ENCODE measurements at regions not wholly inside any gene's neighbourhood (a gene's known extent, or its start where the extent isn't known, plus 50 kb on each side); places are given as distances from the start of the nearest gene placed in this dataset.

DNA sequence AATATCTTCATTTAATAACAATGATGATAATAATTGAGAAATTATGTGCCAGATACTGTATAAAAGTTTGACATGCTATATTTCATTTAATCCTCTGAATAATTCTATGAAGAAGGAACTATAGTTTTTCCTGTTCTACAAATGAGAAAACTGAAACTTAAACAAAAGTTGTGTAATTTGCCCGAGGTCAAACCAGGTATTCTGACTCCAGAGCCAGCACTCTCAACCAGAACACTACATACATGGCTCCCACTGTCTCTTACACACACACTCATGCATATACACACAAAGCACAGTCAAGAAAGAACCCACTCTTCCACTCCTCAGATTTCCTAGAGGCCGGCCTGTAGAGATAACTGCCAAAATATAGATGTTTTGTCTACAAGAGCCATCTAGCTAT is 374.0 kb upstream of the EMCN start:
- H3K79me2 ChIP-seq (ENCODE audit: insufficient read depth, low read length) = no peaks in the 10 kb centered on the region
- H3K27ac ChIP-seq (ENCODE audit: low read depth, low read length, poor library complexity, severe bottlenecking) = no peak overlapping the region
- no peaks in the 10 kb centered on the region for H4K20me1 ChIP-seq (ENCODE audit: insufficient read depth, low read length)
- no peaks in the 10 kb centered on the region for H3F3A ChIP-seq (ENCODE audit: insufficient read depth, low read length)
- no peaks in the 10 kb centered on the region for H3K9me3 ChIP-seq (ENCODE audit: low read length)
- H3K27me3 ChIP-seq (ENCODE audit: insufficient read depth, low read length) = no peaks in the 10 kb centered on the region
- no peaks in the 10 kb centered on the region for H3K36me3 ChIP-seq (ENCODE audit: insufficient read depth, low read length)
- H3K9me2 ChIP-seq (ENCODE audit: low read depth, low read length) = no peaks in the 10 kb centered on the region
- H3K4me3 ChIP-seq (ENCODE audit: low read depth, low read length, poor library complexity, severe bottlenecking) = no peak overlapping the region
- TF ChIP-seq EZH2 (IDR thresholded peaks at IDR 0.05; ENCODE audit: borderline replicate concordance, low read length) = no peak
- TF ChIP-seq, protein P1, sequence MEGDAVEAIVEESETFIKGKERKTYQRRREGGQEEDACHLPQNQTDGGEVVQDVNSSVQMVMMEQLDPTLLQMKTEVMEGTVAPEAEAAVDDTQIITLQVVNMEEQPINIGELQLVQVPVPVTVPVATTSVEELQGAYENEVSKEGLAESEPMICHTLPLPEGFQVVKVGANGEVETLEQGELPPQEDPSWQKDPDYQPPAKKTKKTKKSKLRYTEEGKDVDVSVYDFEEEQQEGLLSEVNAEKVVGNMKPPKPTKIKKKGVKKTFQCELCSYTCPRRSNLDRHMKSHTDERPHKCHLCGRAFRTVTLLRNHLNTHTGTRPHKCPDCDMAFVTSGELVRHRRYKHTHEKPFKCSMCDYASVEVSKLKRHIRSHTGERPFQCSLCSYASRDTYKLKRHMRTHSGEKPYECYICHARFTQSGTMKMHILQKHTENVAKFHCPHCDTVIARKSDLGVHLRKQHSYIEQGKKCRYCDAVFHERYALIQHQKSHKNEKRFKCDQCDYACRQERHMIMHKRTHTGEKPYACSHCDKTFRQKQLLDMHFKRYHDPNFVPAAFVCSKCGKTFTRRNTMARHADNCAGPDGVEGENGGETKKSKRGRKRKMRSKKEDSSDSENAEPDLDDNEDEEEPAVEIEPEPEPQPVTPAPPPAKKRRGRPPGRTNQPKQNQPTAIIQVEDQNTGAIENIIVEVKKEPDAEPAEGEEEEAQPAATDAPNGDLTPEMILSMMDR (IDR thresholded peaks at IDR 0.05; ENCODE audit: low read length) = no peak
- H2AFZ ChIP-seq (ENCODE audit: low read length) = no peak overlapping the region
- H3K4me1 ChIP-seq (ENCODE audit: insufficient read depth, low read length, severe bottlenecking) = peaks cover 5% of the 10 kb centered on the region
- H3K4me2 ChIP-seq (ENCODE audit: low read length) = no peak overlapping the region
- no peak overlapping the region for H3K9ac ChIP-seq (ENCODE audit: low read length)

DNA sequence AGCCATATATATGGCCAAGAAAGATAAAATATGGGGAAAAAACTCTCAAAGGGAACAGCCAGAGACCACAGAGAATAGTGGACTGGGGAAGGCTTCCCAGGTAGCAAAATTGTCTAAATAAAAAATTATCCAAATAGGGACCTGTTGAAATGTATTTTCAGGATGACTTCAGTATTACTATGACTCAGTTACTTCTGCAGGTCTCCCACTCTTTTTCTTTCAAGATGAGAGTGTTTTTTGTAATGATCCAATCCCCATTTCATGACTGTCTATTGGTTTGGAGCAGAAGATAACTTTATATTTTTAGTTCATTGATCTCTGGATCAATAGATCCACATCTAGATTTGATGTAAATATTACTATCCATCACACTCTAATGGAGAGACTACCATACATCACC is 372.1 kb upstream of the EMCN start:
- Histone ChIP-seq H3K27ac (ENCODE audit: low read depth, low read length, poor library complexity, severe bottlenecking) (no peak overlapping the region), H3K9ac (ENCODE audit: low read length) (no peak overlapping the region), H3K79me2 (ENCODE audit: insufficient read depth, low read length) (no peaks in the 10 kb centered on the region), H4K20me1 (ENCODE audit: insufficient read depth, low read length) (no peaks in the 10 kb centered on the region), H3K9me2 (ENCODE audit: low read depth, low read length) (no peaks in the 10 kb centered on the region), H3K4me3 (ENCODE audit: low read depth, low read length, poor library complexity, severe bottlenecking) (no peak overlapping the region), H3K4me1 (ENCODE audit: insufficient read depth, low read length, severe bottlenecking) (no peaks in the 10 kb centered on the region), H2AFZ (ENCODE audit: low read length) (no peak overlapping the region), H3K27me3 (ENCODE audit: insufficient read depth, low read length) (no peaks in the 10 kb centered on the region), H3K4me2 (ENCODE audit: low read length) (no peak overlapping the region), H3F3A (ENCODE audit: insufficient read depth, low read length) (no peaks in the 10 kb centered on the region), H3K36me3 (ENCODE audit: insufficient read depth, low read length) (no peaks in the 10 kb centered on the region), H3K9me3 (ENCODE audit: low read length) (no peaks in the 10 kb centered on the region)
- TF ChIP-seq EZH2 (IDR thresholded peaks at IDR 0.05; ENCODE audit: borderline replicate concordance, low read length) = no peak
- TF ChIP-seq, protein P1 (IDR thresholded peaks at IDR 0.05; ENCODE audit: low read length) = no peak

DNA sequence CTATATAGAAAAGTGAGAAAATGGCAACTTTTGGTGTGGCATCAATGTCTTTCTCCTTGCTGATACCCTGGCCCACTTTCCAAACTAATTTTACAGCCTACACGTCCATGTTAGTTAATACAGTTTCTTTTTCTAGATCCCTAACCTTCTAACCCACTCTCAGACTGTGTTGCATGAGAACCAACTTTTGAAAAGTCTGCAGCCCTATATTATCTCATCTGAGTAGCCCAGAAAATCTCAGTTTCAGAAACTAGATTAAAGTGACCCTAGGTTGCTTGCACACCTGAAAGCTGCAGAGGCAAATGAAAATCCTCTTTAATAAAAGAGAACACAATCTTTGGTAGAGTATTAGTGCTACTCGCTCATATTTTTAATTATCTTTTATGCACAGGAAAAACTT is 371.6 kb upstream of the EMCN start:
- Histone ChIP-seq H2AFZ (ENCODE audit: low read length) (no peak overlapping the region), H3K4me3 (ENCODE audit: low read depth, low read length, poor library complexity, severe bottlenecking) (no peak overlapping the region), H3K79me2 (ENCODE audit: insufficient read depth, low read length) (no peaks in the 10 kb centered on the region), H3K27ac (ENCODE audit: low read depth, low read length, poor library complexity, severe bottlenecking) (no peak overlapping the region), H4K20me1 (ENCODE audit: insufficient read depth, low read length) (no peaks in the 10 kb centered on the region), H3K4me2 (ENCODE audit: low read length) (no peak overlapping the region), H3K36me3 (ENCODE audit: insufficient read depth, low read length) (no peaks in the 10 kb centered on the region), H3K4me1 (ENCODE audit: insufficient read depth, low read length, severe bottlenecking) (no peaks in the 10 kb centered on the region), H3K9ac (ENCODE audit: low read length) (no peak overlapping the region), H3F3A (ENCODE audit: insufficient read depth, low read length) (no peaks in the 10 kb centered on the region), H3K9me3 (ENCODE audit: low read length) (no peaks in the 10 kb centered on the region), H3K9me2 (ENCODE audit: low read depth, low read length) (no peaks in the 10 kb centered on the region), H3K27me3 (ENCODE audit: insufficient read depth, low read length) (no peaks in the 10 kb centered on the region)
- TF ChIP-seq EZH2 (IDR thresholded peaks at IDR 0.05; ENCODE audit: borderline replicate concordance, low read length) = no peak
- TF ChIP-seq, protein P1 (IDR thresholded peaks at IDR 0.05; ENCODE audit: low read length) = no peak
